ENCODE measurements at regions not wholly inside any gene's neighbourhood (a gene's known extent, or its start where the extent isn't known, plus 50 kb on each side); places are given as distances from the start of the nearest gene placed in this dataset.

DNA sequence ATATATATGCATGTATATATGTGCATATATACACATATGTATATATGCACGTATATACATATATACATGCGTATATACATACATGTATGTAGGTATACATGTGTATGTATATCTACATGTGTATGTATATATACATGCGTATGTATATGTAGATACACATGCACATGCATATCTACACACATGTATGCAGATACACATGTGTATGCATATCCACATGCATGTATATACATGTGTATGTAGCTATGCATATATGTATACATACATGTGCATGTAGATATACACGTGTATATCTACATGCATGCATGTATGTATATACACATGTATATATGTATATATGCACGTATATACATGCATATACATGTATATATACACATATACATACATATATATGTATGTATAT, 95.8 kb upstream of the STEAP4 start:
- H2AFZ ChIP-seq (ENCODE audit: low read length), result no peak overlapping the region
- H3K9me3 ChIP-seq (ENCODE audit: low read depth, low read length), result no peaks in the 10 kb centered on the region
- no peaks in the 10 kb centered on the region for H3K4me1 ChIP-seq (ENCODE audit: insufficient read depth, low read length)
- H4K20me1 ChIP-seq (ENCODE audit: insufficient read depth, low read length), result no peaks in the 10 kb centered on the region
- TF ChIP-seq, protein P1, sequence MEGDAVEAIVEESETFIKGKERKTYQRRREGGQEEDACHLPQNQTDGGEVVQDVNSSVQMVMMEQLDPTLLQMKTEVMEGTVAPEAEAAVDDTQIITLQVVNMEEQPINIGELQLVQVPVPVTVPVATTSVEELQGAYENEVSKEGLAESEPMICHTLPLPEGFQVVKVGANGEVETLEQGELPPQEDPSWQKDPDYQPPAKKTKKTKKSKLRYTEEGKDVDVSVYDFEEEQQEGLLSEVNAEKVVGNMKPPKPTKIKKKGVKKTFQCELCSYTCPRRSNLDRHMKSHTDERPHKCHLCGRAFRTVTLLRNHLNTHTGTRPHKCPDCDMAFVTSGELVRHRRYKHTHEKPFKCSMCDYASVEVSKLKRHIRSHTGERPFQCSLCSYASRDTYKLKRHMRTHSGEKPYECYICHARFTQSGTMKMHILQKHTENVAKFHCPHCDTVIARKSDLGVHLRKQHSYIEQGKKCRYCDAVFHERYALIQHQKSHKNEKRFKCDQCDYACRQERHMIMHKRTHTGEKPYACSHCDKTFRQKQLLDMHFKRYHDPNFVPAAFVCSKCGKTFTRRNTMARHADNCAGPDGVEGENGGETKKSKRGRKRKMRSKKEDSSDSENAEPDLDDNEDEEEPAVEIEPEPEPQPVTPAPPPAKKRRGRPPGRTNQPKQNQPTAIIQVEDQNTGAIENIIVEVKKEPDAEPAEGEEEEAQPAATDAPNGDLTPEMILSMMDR (IDR thresholded peaks at IDR 0.05; ENCODE audit: extremely low read depth, low read depth, low read length), result no peak
- no peak overlapping the region for H3K4me2 ChIP-seq (ENCODE audit: insufficient read depth, low read length)
- no peak overlapping the region for H3K27ac ChIP-seq (ENCODE audit: low read depth, low read length)
- H3K79me2 ChIP-seq (ENCODE audit: insufficient read depth, low read length), result no peaks in the 10 kb centered on the region
- DNase-seq (ENCODE audit: insufficient read length, low spot score, missing footprints), result no peak
- no peaks in the 10 kb centered on the region for H3K36me3 ChIP-seq (ENCODE audit: insufficient read depth, low read length)
- H3K4me3 ChIP-seq (ENCODE audit: insufficient read depth, low read length), result no peak overlapping the region
- no peaks in the 10 kb centered on the region for H3K27me3 ChIP-seq (ENCODE audit: insufficient read depth, low read length)

DNA sequence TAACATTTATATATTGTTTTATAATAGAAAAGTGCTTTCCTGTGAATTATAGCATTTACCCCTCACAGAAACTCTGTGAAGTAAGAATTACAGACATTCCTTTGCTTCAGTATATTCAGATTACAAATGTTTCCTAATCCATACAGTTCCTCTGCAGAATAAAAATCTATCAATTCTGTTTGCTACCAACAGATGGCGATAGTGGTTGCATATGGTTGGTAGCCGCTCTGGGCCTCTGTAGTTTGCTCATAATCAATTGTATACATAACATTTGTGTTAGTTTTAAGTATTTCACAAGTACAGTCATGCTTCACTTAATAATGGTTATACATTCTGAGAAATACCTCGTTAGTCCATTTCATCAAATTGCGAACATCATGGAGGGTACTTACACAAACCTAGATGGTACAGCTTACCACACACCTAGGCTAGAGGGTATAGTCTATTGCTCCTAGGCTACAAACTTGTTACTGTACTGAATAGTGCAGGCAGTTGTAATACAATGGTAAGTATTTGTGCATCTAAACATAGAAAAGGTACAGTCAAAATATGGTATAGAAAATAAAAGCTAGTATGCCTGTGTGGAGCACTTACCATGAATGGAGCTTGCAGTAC, 94.4 kb upstream of the STEAP4 start:
- TF ChIP-seq, protein P1 (IDR thresholded peaks at IDR 0.05; ENCODE audit: extremely low read depth, low read depth, low read length), result peak; percentile 26
- DNase-seq (ENCODE audit: insufficient read length, low spot score, missing footprints), result no peak
- Histone ChIP-seq H3K36me3 (ENCODE audit: insufficient read depth, low read length) (no peaks in the 10 kb centered on the region), H3K4me1 (ENCODE audit: insufficient read depth, low read length) (no peaks in the 10 kb centered on the region), H3K9me3 (ENCODE audit: low read depth, low read length) (no peaks in the 10 kb centered on the region), H4K20me1 (ENCODE audit: insufficient read depth, low read length) (no peaks in the 10 kb centered on the region), H3K79me2 (ENCODE audit: insufficient read depth, low read length) (no peaks in the 10 kb centered on the region), H3K4me2 (ENCODE audit: insufficient read depth, low read length) (no peak overlapping the region), H2AFZ (ENCODE audit: low read length) (no peak overlapping the region), H3K4me3 (ENCODE audit: insufficient read depth, low read length) (no peak overlapping the region), H3K27ac (ENCODE audit: low read depth, low read length) (no peak overlapping the region), H3K27me3 (ENCODE audit: insufficient read depth, low read length) (no peaks in the 10 kb centered on the region)

DNA sequence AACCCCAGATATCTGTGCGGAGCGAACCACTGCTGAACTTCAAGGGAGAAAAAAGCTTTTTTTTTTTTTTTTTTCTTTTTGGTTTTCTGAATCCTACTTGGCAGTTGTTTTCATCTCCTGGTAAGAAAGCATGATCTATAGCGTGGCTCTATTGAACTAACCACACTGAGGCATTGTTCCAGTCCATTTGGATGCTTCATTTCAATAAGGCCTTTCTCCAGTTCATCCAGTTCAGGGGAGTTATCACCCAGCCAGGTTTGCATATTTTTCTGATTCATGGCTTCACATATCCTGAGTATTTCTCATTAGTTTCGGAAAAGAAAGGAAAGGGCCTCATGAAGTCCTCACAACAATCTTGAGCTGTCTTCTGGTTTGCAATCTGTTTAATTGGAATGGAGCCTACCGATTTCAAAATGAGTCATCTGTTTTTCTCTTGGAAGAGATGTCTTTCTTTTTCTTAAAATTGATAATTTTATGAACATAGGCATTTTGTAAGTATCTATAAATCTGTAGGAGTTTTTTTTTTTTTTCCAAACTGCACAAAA, 93.1 kb upstream of the STEAP4 start:
- Histone ChIP-seq H3K4me2 (ENCODE audit: insufficient read depth, low read length) (no peak overlapping the region), H2AFZ (ENCODE audit: low read length) (no peak overlapping the region), H3K36me3 (ENCODE audit: insufficient read depth, low read length) (no peaks in the 10 kb centered on the region), H3K4me3 (ENCODE audit: insufficient read depth, low read length) (no peak overlapping the region), H3K4me1 (ENCODE audit: insufficient read depth, low read length) (no peaks in the 10 kb centered on the region), H3K27ac (ENCODE audit: low read depth, low read length) (no peak overlapping the region), H3K9me3 (ENCODE audit: low read depth, low read length) (no peaks in the 10 kb centered on the region), H3K79me2 (ENCODE audit: insufficient read depth, low read length) (no peaks in the 10 kb centered on the region), H3K27me3 (ENCODE audit: insufficient read depth, low read length) (no peaks in the 10 kb centered on the region), H4K20me1 (ENCODE audit: insufficient read depth, low read length) (no peaks in the 10 kb centered on the region)
- TF ChIP-seq, protein P1 (IDR thresholded peaks at IDR 0.05; ENCODE audit: extremely low read depth, low read depth, low read length), result no peak
- DNase-seq (ENCODE audit: insufficient read length, low spot score, missing footprints), result no peak

DNA sequence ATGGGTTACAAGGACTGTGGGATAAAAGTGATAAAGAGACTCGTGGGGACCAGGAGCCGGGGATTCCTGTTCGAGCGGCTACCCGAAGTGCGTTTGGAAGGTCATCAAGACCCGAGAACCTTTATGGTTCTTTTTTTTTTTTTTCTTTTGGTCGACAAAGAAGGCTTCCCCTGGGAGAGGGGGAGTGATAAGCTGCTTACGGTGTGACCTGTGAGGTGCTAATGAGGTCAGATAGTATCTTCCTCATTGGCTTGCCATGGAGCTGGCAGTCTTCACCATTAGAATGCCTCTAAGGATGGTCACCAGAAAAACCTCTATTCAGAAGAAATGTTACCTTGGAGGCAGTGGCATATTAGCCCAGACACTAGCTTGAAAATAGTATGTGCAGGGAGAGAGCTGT, 92.3 kb upstream of the STEAP4 start:
- H2AFZ ChIP-seq (ENCODE audit: low read length), result no peak overlapping the region

More for the DNA sequence above, 92.3 kb upstream of the STEAP4 start:
- no peaks in the 10 kb centered on the region for H3K79me2 ChIP-seq (ENCODE audit: insufficient read depth, low read length)
- no peaks in the 10 kb centered on the region for H3K9me3 ChIP-seq (ENCODE audit: low read depth, low read length)
- no peak for DNase-seq (ENCODE audit: insufficient read length, low spot score, missing footprints)
- H3K4me3 ChIP-seq (ENCODE audit: insufficient read depth, low read length), result no peak overlapping the region
- TF ChIP-seq, protein P1 (IDR thresholded peaks at IDR 0.05; ENCODE audit: extremely low read depth, low read depth, low read length), result no peak
- no peak overlapping the region for H3K4me2 ChIP-seq (ENCODE audit: insufficient read depth, low read length)
- no peaks in the 10 kb centered on the region for H3K4me1 ChIP-seq (ENCODE audit: insufficient read depth, low read length)
- no peak overlapping the region for H3K27ac ChIP-seq (ENCODE audit: low read depth, low read length)
- no peaks in the 10 kb centered on the region for H3K27me3 ChIP-seq (ENCODE audit: insufficient read depth, low read length)
- no peaks in the 10 kb centered on the region for H3K36me3 ChIP-seq (ENCODE audit: insufficient read depth, low read length)
- H4K20me1 ChIP-seq (ENCODE audit: insufficient read depth, low read length), result no peaks in the 10 kb centered on the region

Data from osteoblast (primary cell).